GM19023 (cell line): ENCODE measurements at regions not wholly inside any gene's neighbourhood (a gene's known extent, or its start where the extent isn't known, plus 50 kb on each side); places are given as distances from the start of the nearest gene placed in this dataset.

ENCODE experiments used
- ATAC-seq: cut with Tn5 transposase; IDR thresholded peaks from one replicate; pipeline ENCODE4 v1.9.1; 2021; ENCODE audit warnings: mild to moderate bottlenecking, moderate library complexity; ENCODE audit not compliant: unreplicated experiment

DNA sequence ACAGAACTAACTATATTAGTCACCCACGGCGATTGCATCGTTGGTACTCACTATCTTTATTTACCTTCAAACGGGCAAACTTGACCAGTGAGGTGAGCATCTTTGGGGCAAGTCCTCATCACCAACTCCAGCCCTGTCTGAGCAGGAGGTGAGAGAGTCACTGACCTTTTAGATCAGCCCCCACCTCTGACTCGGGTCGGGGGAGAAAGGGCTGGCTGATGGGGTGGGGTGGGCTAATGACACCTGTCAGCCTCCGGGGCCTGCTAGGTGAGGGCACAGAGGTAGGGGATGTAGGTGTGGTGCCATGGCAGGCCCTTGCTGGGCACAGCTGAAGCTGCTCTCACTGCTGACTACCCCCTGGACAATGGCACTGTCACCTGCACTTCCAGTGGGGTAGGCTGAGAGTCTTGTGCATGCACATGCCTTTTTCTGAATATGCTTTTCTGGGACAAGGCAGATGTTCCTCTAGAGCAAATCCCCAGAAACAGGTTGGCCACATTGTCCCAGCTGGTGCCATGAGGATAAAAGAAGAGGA lies 359.5 kb upstream of the MKI67 start:
- ATAC-seq = no peak

- ATAC-seq = no peak
Measured at GRCh38 chr10:128487517-128487916, 361.3 kb upstream of the MKI67 start.

- ATAC-seq = no peak
Measured at GRCh38 chr10:128489324-128490247, 363.4 kb upstream of the MKI67 start.

DNA sequence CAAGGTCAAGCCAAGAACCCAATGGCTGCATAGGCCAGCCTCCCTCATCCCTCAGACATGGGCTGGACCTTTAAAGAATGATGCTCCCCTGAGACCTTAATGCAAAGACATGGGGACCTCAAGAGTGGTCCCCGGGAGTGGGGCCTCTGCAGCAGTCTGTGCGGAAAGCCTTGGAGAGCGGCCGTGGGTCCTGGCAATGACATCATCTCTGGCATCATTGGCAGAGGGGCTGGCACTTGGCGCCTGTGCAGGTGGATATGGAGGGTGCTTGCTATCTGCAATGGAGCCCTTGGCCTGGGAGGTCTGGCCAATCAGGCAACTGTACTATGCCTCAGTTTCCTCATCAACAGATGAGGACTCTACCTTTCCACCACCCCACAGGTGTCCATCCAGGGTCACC lies 365.5 kb upstream of the MKI67 start:
- ATAC-seq = no peak

DNA sequence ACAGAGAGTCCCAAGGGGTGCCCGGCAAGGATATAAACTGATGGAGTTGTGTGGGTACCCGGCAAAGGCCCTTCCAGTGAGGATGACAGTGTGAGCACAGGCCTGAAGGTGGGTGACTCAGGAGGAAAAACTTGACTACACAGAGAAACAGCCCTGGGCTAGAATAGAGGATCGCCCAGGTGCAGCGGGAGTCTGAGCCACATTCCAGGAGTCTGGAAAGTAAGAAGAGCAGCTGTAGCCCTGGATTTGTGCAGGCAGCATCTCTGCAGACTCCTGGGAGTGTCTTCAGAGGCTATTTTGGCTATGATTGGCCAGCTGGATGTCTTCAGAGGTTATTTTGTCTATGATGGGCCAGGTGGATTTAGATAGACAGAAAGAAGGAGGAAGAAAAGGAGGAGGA lies 367.6 kb upstream of the MKI67 start:
- ATAC-seq = no peak

DNA sequence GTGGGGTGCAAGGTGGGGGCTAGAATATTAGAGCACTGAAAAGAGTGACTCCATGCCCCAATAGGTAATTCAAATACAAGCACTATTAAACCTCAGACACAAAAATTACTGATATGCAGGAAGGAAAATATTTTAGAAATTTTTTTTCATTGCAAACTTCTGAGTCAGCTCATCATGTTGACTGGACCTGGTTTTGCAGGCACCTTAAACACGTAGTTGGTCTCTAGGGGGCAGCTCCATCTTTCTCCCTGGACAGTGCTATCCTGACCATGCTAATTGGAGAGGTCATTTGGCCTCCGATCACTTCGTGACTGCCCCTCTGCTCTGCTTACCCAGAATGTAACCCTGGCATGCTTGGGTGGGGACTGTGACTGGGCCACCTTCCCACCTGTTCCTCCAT lies 368.4 kb upstream of the MKI67 start:
- no peak for ATAC-seq

DNA sequence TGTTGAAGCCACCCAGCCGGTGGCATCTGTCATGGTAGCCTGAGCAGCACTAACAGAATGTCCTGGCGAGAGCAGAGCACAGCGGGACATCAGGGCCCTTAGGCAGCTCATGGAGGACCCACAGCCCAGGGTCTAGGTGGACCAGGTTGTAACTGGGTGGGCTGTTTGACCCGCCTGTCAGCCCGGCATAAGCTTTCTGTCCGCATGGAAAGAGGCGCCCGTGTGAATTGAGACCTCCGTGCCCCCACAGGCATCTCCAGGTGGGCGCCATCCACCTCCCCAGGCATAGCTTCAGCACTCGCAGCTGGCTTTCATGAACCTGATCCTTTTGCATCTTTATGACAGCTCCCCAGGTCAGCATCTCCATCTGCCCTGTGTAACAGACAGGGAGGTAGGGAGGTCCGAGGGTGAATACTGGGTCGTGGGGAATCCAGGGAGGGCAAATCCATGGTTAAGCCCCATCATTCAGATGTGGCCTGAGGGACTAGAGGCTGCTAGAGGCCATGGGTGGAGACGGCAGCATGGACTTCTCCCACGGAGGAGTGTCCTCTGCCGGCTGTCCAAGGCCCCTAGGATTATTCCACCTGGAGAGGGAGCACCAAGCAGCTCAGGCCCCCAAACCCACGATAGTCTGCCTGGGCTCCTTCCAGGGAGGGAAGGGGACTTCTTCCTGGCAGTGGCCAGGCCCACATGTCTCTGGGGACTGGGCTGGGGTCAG lies 371.6 kb upstream of the MKI67 start:
- no peak for ATAC-seq

DNA sequence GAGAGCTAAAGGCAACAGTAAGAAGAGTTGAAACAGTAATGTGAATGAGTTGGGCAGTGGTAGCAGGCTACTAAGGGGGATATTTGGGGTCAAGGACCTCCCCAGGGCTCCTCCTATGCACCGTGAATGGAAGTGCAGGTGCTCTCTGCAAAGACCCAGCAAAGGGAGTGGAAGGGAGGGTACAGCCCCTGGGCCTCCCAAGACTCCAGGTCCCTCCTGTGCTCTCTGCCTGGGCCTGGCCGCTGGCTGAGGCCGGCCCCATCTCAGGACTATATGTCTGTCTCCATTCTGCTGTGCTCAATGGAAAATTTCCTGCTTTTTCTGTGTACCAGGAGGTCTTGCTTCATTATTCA lies 372.1 kb upstream of the MKI67 start:
- ATAC-seq = no peak

DNA sequence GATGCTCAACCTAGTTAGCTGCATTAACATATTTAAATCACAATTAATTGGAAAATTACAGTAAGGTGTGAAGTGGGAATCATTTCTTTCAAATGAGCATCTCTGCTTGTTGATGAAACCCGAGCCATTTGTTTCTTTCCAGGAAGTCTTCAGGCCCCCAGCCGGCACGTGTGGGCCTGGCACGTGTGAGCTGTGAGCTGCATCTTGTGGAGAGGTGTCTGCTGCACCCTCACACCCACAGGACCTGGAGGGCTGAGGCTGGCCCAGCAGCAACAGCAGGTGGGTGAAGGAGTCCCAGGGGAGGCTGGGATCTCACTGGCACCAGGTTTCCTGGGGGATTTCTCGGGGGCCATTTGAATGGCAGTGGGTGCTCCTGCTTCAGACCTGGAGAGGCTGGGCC lies 372.5 kb upstream of the MKI67 start:
- ATAC-seq = no peak

GRCh38 chr10:128499486-128499885 lies 373.3 kb upstream of the MKI67 start:
- no peak for ATAC-seq

- no peak for ATAC-seq
Measured at GRCh38 chr10:128499956-128500355, 373.7 kb upstream of the MKI67 start.

- ATAC-seq = no peak
Measured at GRCh38 chr10:128500642-128501041, 374.4 kb upstream of the MKI67 start.

DNA sequence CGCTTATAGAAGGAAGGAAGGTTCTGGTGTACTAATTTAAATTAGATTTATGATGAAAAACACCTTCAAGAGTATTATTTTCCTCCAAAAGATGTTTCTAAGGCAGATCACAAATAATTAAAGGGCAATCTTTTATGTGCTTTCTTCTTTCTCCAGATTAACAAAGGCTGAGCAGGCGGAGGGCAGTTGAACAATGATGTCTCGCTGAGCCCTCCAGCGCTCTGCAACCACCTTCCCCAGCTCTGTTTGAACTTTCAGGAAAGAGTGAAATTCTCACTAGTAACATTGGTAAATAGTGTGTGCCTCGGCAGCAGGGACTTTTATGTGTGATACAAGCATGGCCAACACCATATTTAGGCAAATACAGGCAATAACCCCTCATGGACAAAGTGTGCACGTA lies 379.1 kb upstream of the MKI67 start:
- no peak for ATAC-seq

DNA sequence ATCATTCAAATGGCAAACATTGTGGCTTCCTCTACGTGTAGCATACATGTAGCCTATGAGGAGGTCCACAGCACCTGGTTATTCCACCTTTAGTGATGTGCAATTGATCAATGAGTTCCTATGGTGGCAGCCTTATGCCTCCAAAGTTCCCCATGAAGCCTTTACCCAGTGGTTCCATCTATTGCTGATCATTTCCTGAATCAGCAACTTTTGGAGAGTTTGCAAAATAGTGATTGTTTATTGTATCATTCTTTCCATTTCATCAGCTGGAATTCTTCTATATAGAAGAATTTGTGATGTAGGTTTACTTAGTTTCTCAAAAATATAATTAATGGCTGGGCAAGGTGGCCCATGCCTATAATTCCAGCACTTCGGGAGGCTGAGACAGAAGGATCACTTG lies 380.2 kb upstream of the MKI67 start:
- ATAC-seq = no peak

DNA sequence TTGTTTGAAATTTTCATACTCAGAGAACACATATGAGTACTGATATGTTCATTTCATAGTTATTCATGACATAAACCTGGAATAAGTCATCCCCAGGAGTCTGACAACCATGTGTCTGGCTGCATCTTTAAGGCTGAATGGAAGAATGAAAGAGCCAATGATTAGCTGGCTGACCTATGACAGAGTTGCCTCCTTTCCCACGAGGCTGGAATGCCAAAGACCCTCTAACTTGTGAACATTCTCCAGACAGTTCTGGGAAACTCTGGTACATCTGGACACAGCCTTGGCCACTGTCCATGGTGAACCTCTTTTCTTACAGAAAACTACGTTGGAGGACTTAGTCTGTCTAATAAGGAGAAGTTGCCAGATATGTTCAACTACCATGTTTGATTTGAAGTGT lies 380.8 kb upstream of the MKI67 start:
- no peak for ATAC-seq

GRCh38 chr10:128511284-128511683 lies 385.1 kb upstream of the MKI67 start:
- ATAC-seq = no peak

- ATAC-seq = no peak
Measured at GRCh38 chr10:128512767-128513166, 386.5 kb upstream of the MKI67 start.

DNA sequence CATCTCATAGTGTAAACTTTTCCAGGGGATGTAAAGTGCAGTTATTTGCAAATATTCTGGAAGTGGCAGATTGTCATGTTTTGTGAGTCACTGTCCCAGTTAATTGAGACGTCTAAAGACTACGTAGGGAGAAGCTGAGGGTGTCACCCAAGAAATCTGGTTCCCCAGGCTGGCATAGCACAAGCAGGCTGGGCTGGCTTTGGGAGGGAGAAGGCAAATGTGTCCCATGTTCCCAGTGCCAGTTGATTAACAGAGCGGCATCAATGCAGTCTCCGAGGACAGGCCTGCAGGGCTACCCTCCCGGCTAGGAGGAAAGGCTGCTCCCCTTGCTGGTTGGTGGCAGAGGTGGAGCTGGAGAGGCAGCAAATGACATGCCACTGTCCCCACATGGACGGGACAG lies 388.3 kb upstream of the MKI67 start:
- ATAC-seq = no peak

- ATAC-seq = no peak
Measured at GRCh38 chr10:128516180-128516579, 390.0 kb upstream of the MKI67 start.

GRCh38 chr10:128517167-128517566 lies 390.9 kb upstream of the MKI67 start:
- ATAC-seq = no peak

DNA sequence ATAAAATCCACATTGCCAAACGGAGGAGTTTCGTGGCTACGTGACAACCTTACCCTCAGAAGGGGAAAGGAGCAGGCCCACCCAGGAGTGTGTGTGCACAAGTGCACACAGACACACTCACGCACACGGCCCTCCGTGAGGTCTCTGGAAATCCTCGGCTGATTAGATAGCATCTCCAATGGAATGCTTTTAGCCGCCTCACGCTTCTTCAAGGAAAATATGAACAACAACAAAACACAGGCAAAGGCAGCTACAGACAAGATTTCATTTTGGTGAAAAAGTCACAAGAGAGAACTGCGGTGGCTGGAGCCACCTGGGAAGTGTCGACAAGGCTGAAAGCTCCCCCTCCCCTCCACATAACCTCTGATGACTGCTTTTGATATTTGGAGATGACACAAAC lies 391.8 kb upstream of the MKI67 start:
- ATAC-seq = no peak

DNA sequence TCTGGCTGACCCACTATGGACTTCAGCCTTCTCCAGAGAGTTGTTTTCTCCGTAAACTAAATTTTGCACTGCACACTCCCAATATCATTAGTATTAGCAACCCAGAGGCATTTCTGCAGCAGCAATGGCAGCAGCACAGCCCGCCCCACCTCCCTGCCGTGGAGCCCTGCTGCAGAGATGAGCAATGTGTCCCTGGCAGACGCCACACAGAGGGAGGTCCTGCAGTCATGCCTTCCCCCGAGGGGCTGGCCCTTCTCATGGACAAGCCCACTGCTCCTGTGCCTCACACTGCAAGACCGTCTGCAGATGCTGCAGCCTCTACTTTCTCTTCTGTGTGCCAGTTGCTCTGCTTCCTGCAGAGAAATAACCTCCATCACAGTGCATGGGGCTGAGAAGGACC lies 393.4 kb upstream of the MKI67 start:
- ATAC-seq = no peak
